ENCODE measurements at regions not wholly inside any gene's neighbourhood (a gene's known extent, or its start where the extent isn't known, plus 50 kb on each side); places are given as distances from the start of the nearest gene placed in this dataset.

DNA sequence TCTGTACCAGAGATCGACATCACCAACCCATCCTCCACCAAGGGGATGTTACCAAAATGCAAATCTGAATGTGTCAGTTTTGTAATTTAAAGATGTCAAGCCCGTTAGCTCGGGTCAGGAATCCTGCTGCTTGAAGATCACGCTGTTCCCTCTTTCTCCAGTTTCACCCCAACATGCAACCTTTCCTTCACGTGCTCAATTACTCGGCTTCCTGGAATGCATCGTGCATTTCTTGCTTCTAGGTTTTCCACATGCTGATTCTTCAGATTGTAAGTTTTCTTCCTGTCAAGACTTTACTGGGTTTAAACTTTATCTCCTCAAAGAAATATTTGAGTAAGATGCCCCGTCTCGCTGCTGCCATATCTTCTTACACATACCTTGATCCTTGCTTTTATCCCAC is 209.5 kb upstream of the SNX2 start:
- no peak for TF ChIP-seq EZH2 (IDR thresholded peaks at IDR 0.05; ENCODE audit: borderline replicate concordance, low read depth, low read length, poor library complexity, severe bottlenecking)
- TF ChIP-seq, protein P1, sequence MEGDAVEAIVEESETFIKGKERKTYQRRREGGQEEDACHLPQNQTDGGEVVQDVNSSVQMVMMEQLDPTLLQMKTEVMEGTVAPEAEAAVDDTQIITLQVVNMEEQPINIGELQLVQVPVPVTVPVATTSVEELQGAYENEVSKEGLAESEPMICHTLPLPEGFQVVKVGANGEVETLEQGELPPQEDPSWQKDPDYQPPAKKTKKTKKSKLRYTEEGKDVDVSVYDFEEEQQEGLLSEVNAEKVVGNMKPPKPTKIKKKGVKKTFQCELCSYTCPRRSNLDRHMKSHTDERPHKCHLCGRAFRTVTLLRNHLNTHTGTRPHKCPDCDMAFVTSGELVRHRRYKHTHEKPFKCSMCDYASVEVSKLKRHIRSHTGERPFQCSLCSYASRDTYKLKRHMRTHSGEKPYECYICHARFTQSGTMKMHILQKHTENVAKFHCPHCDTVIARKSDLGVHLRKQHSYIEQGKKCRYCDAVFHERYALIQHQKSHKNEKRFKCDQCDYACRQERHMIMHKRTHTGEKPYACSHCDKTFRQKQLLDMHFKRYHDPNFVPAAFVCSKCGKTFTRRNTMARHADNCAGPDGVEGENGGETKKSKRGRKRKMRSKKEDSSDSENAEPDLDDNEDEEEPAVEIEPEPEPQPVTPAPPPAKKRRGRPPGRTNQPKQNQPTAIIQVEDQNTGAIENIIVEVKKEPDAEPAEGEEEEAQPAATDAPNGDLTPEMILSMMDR (conservative IDR thresholded peaks at IDR 0.05; ENCODE audit: low read depth, low read length), result no peak
